ENCODE measurements at regions not wholly inside any gene's neighbourhood (a gene's known extent, or its start where the extent isn't known, plus 50 kb on each side); places are given as distances from the start of the nearest gene placed in this dataset.

- no peak for TF ChIP-seq REST (IDR thresholded peaks at IDR 0.05; ENCODE audit: borderline replicate concordance)
- no peak for TF ChIP-seq CTCF (IDR thresholded peaks at IDR 0.05; ENCODE audit: poor library complexity, severe bottlenecking)
- no peak for TF ChIP-seq POLR2AphosphoS5 (IDR thresholded peaks at IDR 0.05)
- TF ChIP-seq SMC3 (conservative IDR thresholded peaks at IDR 0.05; ENCODE audit: poor library complexity): no peak
- no peak for TF ChIP-seq EZH2 (IDR thresholded peaks at IDR 0.05; ENCODE audit: borderline replicate concordance, insufficient read depth, low read length, poor library complexity, severe bottlenecking)
- no peak for TF ChIP-seq MXI1 (conservative IDR thresholded peaks at IDR 0.05; ENCODE audit: poor library complexity, severe bottlenecking)
- TF ChIP-seq TAF1 (IDR thresholded peaks at IDR 0.05; ENCODE audit: low read depth): no peak
- no peak for TF ChIP-seq EP300 (conservative IDR thresholded peaks at IDR 0.05; ENCODE audit: poor library complexity, severe bottlenecking)
Measured at GRCh38 chr4:114121221-114121620, 141.8 kb upstream of the ARSJ start.
